Tibial artery (tissue), 4 donors: ENCODE measurements at regions not wholly inside any gene's neighbourhood (a gene's known extent, or its start where the extent isn't known, plus 50 kb on each side); places are given as distances from the start of the nearest gene placed in this dataset.

Experiments
- DNase-seq, 2 donors: peaks; one replicate each; pipeline ENCODE4 v3.0.0-alpha.2; 2019
- H3K27ac ChIP-seq, 2 donors: fragments of 200-600 bp; sonication (generic) in 1 of 2; 1 replicate in 1 of 2; 2 replicates in 1 of 2; pipeline ENCODE4 v1.5.1; 2018 to 2019; ENCODE audit warnings: mild to moderate bottlenecking in 1 of 2
- H3K27me3 ChIP-seq, 2 donors: fragments of 200-600 bp; sonication (generic) in 1 of 2; one replicate each; pipeline versions ENCODE4 v1.5.1 to v1.6.0; 2016 to 2019
- H3K36me3 ChIP-seq, 3 donors: fragments of 200-600 bp; sonication (generic) in 2 of 3; one replicate each; pipeline ENCODE4 v1.5.1; 2016 to 2019; ENCODE audit warnings: mild to moderate bottlenecking in 2 of 3
- H3K4me1 ChIP-seq, 4 donors: fragments of 200-600 bp; sonication (generic) in 2 of 4; 1 replicate in 3 of 4; 2 replicates in 1 of 4; pipeline ENCODE4 v1.5.1; 2016 to 2019
- H3K4me3 ChIP-seq, 2 donors: fragments of 200-600 bp; sonication (generic) in 1 of 2; 1 replicate in 1 of 2; 2 replicates in 1 of 2; pipeline ENCODE4 v1.5.1; 2018 to 2019; ENCODE audit warnings: mild to moderate bottlenecking in 2 of 2
- H3K9me3 ChIP-seq, 3 donors: fragments of 200-600 bp; sonication (generic) in 1 of 3; one replicate each; pipeline ENCODE4 v1.5.1; 2016 to 2019
- intact Hi-C: fragments of 100-400 bp; cut with DNase I; formaldehyde crosslinking; loops from one replicate; pipeline ENCODE4 v1.15.0; 2023; ENCODE audit warnings: low total_unique reads
- TF ChIP-seq, protein P1 (sequence below), 2 experiments: fragments of 200-600 bp in 1 of 2; fragments of 450-650 bp in 1 of 2; IDR thresholded peaks; one replicate each; pipeline ENCODE4 v1.5.1; 2017 to 2019; ENCODE audit warnings: antibody characterized with exemption in 2 of 2, mild to moderate bottlenecking in 1 of 2, moderate library complexity in 1 of 2

GRCh38 chr5:174785120-174785680 is 60.8 kb downstream of the MSX2 start:
- TF ChIP-seq, protein P1, sequence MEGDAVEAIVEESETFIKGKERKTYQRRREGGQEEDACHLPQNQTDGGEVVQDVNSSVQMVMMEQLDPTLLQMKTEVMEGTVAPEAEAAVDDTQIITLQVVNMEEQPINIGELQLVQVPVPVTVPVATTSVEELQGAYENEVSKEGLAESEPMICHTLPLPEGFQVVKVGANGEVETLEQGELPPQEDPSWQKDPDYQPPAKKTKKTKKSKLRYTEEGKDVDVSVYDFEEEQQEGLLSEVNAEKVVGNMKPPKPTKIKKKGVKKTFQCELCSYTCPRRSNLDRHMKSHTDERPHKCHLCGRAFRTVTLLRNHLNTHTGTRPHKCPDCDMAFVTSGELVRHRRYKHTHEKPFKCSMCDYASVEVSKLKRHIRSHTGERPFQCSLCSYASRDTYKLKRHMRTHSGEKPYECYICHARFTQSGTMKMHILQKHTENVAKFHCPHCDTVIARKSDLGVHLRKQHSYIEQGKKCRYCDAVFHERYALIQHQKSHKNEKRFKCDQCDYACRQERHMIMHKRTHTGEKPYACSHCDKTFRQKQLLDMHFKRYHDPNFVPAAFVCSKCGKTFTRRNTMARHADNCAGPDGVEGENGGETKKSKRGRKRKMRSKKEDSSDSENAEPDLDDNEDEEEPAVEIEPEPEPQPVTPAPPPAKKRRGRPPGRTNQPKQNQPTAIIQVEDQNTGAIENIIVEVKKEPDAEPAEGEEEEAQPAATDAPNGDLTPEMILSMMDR (IDR thresholded peaks at IDR 0.05), result no peak
- H3K4me3 ChIP-seq, result no peak overlapping the region
- no peak overlapping the region for H3K27ac ChIP-seq
- no peak for DNase-seq
- no peaks in the 10 kb centered on the region for H3K36me3 ChIP-seq
- H3K9me3 ChIP-seq, result peaks cover 0 to 5% (median 0%) of the 10 kb centered on the region in 3 donors
- intact Hi-C loops, result no loop called here
- H3K4me1 ChIP-seq, result no peaks in the 10 kb centered on the region
- no peaks in the 10 kb centered on the region for H3K27me3 ChIP-seq
